Mesendoderm (in vitro differentiated cells): ENCODE measurements at regions not wholly inside any gene's neighbourhood (a gene's known extent, or its start where the extent isn't known, plus 50 kb on each side); places are given as distances from the start of the nearest gene placed in this dataset.

Experiments
- DNase-seq: peaks from one replicate; pipeline ENCODE4 v3.0.0; 2013
- H2AK5ac ChIP-seq: 2 replicates; pipeline ENCODE4 v1.6.1; 2013; ENCODE audit warnings: low read length, inconsistent platforms
- H2BK120ac ChIP-seq: 2 replicates; pipeline ENCODE4 v1.6.1; 2013; ENCODE audit warnings: low read depth, mild to moderate bottlenecking, low read length, moderate library complexity, mixed read lengths
- H2BK15ac ChIP-seq: replicated peaks from 2 replicates; pipeline ENCODE4 v1.6.1; 2013; ENCODE audit warnings: low read depth, mild to moderate bottlenecking, moderate library complexity
- H2BK5ac ChIP-seq: 2 replicates; pipeline ENCODE4 v1.6.1; 2013; ENCODE audit warnings: low read length, inconsistent platforms
- H3K18ac ChIP-seq: 2 replicates; pipeline ENCODE4 v1.6.1; 2013; ENCODE audit warnings: mild to moderate bottlenecking, low read length, mixed read lengths
- H3K23ac ChIP-seq: one replicate; pipeline ENCODE4 v1.6.1; 2013; ENCODE audit warnings: low read length
- H3K27ac ChIP-seq: 2 replicates; pipeline ENCODE4 v1.5.1; 2013; ENCODE audit warnings: low read depth, mild to moderate bottlenecking, inconsistent platforms, low read length, moderate library complexity
- H3K27me3 ChIP-seq: 2 replicates; pipeline ENCODE4 v1.6.1; 2013; ENCODE audit warnings: low read length, control low read depth, mild to moderate bottlenecking, inconsistent platforms; ENCODE audit not compliant: insufficient read depth, poor library complexity
- H3K36me3 ChIP-seq: 2 replicates; pipeline ENCODE4 v1.6.1; 2013; ENCODE audit warnings: low read length, inconsistent platforms; ENCODE audit not compliant: control insufficient read depth, insufficient read depth
- H3K4ac ChIP-seq: one replicate; pipeline ENCODE4 v1.6.1; 2013; ENCODE audit warnings: low read depth, mild to moderate bottlenecking, low read length, moderate library complexity
- H3K4me1 ChIP-seq: 2 replicates; pipeline ENCODE4 v1.6.1; 2013; ENCODE audit warnings: low read depth, low read length, inconsistent platforms; ENCODE audit not compliant: control insufficient read depth
- H3K4me2 ChIP-seq: 2 replicates; pipeline ENCODE4 v1.6.1; 2013; ENCODE audit warnings: low read length
- H3K4me3 ChIP-seq: 2 replicates; pipeline ENCODE4 v1.5.1; 2013; ENCODE audit warnings: mild to moderate bottlenecking, low read length
- H3K56ac ChIP-seq: one replicate; pipeline ENCODE4 v1.6.1; 2013; ENCODE audit warnings: low read length
- H3K79me1 ChIP-seq: 2 replicates; pipeline ENCODE4 v1.6.1; 2013; ENCODE audit warnings: low read length, inconsistent platforms
- H3K79me2 ChIP-seq: 2 replicates; pipeline ENCODE4 v1.6.1; 2013; ENCODE audit warnings: mild to moderate bottlenecking, low read length; ENCODE audit not compliant: control insufficient read depth, insufficient read depth
- H3K9ac ChIP-seq: 2 replicates; pipeline ENCODE4 v1.6.1; 2013; ENCODE audit warnings: low read length, inconsistent platforms
- H4K5ac ChIP-seq: one replicate; pipeline ENCODE4 v1.6.1; 2013; ENCODE audit warnings: low read length
- H4K8ac ChIP-seq: one replicate; pipeline ENCODE4 v1.6.1; 2013; ENCODE audit warnings: low read depth, mild to moderate bottlenecking, control low read depth, low read length, moderate library complexity
- WGBS: extraction: QIAGEN DNeasy Blood & Tissue Kit; methylation state at CpG from one replicate; pipeline ENCODE4 v1.1.7; 2013; ENCODE audit warnings: low lambda C conversion rate, missing lambda C conversion rate; ENCODE audit not compliant: insufficient coverage; ENCODE audit errors: extremely low coverage; 5-methylcytosine and 5-hydroxymethylcytosine counted together

DNA sequence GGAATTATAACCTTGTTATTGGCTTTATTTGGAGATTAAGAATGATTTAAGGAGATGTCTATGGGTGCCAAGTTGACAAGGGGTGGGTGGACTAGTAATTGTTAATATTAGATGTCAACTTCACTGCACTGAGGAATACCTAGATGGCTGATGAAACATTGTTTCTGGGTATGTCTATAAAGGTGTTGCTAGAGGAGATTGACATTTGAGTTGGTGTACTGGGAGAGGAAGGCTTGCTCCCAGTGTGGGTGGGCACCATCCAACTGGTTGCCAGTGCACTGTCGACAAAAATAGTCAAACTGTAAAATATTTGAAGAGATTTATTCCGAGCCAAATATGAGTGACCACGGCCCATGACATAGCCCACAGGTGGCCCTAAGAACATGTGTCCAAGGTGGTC is 378.8 kb downstream of the NDFIP2 start:
- Histone ChIP-seq H3K4me2 (no peak overlapping the region), H3K79me1 (no peaks in the 10 kb centered on the region), H3K4me3 (no peak overlapping the region), H2BK15ac (no peak overlapping the region), H4K5ac (no peak overlapping the region), H3K4ac (peak overlapping the region; percentile 43), H3K23ac (no peak overlapping the region), H3K79me2 (no peaks in the 10 kb centered on the region), H3K56ac (peak overlapping the region; percentile 26), H3K18ac (peak overlapping the region; percentile 97), H2BK120ac (peak overlapping the region; percentile 99), H3K27ac (peak overlapping the region; percentile 69), H4K8ac (peak overlapping the region; percentile 83), H3K4me1 (no peaks in the 10 kb centered on the region), H3K27me3 (no peaks in the 10 kb centered on the region), H2AK5ac (no peak overlapping the region), H3K36me3 (no peaks in the 10 kb centered on the region), H3K9ac (no peak overlapping the region), H2BK5ac (peak overlapping the region; percentile 52)
- DNase-seq: no peak
- no CpG with 5 or more reads among the region's 3 CpGs for WGBS

- Histone ChIP-seq H3K23ac (no peak overlapping the region), H3K79me1 (no peaks in the 10 kb centered on the region), H3K4me1 (peaks cover 3% of the 10 kb centered on the region), H2BK5ac (no peak overlapping the region), H3K79me2 (no peaks in the 10 kb centered on the region), H4K8ac (no peak overlapping the region), H3K56ac (no peak overlapping the region), H3K9ac (no peak overlapping the region), H4K5ac (no peak overlapping the region), H2AK5ac (no peak overlapping the region), H3K4me2 (no peak overlapping the region), H2BK15ac (peak overlapping the region; percentile 74), H3K27me3 (no peaks in the 10 kb centered on the region), H3K36me3 (no peaks in the 10 kb centered on the region), H3K4me3 (no peak overlapping the region), H2BK120ac (no peak overlapping the region), H3K27ac (no peak overlapping the region), H3K18ac (peak overlapping the region; percentile 68), H3K4ac (no peak overlapping the region)
- DNase-seq: peak; percentile 52
- no CpG with 5 or more reads among the region's 1 CpG for WGBS
Measured at GRCh38 chr13:79853251-79853650, 372.3 kb downstream of the NDFIP2 start.

DNA sequence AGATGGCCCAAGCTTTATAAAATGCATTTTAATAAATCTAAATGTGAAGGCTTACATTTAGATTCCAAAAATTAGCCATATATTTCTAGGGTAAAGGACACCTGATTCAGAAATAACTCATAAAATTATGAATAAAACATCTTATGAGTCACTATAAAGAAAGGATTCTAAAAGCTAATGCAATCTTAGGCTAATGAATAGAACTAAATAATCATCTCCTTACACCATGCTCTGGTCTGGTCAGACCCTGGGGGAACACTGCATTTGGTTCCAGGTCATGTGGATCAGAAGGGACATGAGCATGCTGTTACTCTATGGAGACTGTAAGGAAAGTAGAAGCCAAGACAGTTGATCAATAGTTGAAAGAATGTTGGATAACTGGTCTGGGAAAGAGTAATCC is 370.4 kb downstream of the NDFIP2 start:
- no peak overlapping the region for H4K5ac ChIP-seq
- H3K36me3 ChIP-seq: no peaks in the 10 kb centered on the region
- H3K18ac ChIP-seq: no peak overlapping the region
- H2AK5ac ChIP-seq: no peak overlapping the region
- H2BK5ac ChIP-seq: no peak overlapping the region
- no peak overlapping the region for H4K8ac ChIP-seq
- H3K4me3 ChIP-seq: no peak overlapping the region
- no peaks in the 10 kb centered on the region for H3K27me3 ChIP-seq
- no peak overlapping the region for H3K23ac ChIP-seq
- H3K9ac ChIP-seq: no peak overlapping the region
- no peak overlapping the region for H2BK15ac ChIP-seq
- DNase-seq: no peak
- no peaks in the 10 kb centered on the region for H3K79me2 ChIP-seq
- H3K4me1 ChIP-seq: peaks cover 7% of the 10 kb centered on the region
- H3K4ac ChIP-seq: no peak overlapping the region
- H2BK120ac ChIP-seq: no peak overlapping the region
- H3K27ac ChIP-seq: no peak overlapping the region
- H3K4me2 ChIP-seq: no peak overlapping the region
- H3K79me1 ChIP-seq: no peaks in the 10 kb centered on the region
- no peak overlapping the region for H3K56ac ChIP-seq

DNA sequence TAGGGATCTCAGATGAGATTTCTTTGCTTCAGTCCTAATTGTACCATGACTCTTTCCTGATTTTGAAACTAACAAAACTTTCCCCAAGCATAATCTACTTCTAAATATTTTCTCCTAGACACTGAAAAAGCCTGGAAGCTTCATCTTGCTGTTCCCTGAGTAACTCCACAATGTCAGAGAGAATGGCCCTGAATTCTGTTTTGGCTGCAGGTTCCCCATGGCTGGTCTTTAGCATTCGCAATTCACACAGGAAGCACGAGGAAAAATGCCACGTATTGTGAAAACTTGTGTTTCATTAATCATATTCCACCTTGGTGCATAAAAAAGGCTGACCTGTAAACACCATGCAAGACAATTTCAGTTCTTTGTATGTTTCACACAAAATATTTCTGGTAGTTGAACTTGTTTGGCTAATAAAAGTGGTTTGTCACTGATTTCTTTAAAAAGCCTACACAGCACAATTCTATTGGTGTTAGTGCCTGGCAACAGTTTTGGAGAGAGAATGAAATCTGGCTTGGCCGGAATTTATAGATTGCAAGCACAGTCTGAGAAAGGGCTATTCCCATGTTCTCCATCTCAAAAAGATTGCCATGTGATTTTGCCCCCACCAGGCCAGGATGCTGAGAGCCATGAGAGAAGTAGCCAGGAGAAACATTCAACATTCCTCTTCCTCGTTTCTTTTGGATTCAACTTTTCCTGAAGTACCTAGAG is 367.1 kb downstream of the NDFIP2 start:
- no peak overlapping the region for H3K18ac ChIP-seq
- H3K4me3 ChIP-seq: no peak overlapping the region
- H3K56ac ChIP-seq: peak overlapping the region; percentile 42
- H3K4me2 ChIP-seq: no peak overlapping the region
- H3K23ac ChIP-seq: no peak overlapping the region
- no peak overlapping the region for H3K9ac ChIP-seq
- no peak overlapping the region for H4K8ac ChIP-seq
- peak overlapping the region; percentile 78 for H2BK15ac ChIP-seq
- H3K36me3 ChIP-seq: no peaks in the 10 kb centered on the region
- H2AK5ac ChIP-seq: no peak overlapping the region
- H2BK5ac ChIP-seq: no peak overlapping the region
- H3K79me2 ChIP-seq: no peaks in the 10 kb centered on the region
- no peak for DNase-seq
- H4K5ac ChIP-seq: no peak overlapping the region
- no peaks in the 10 kb centered on the region for H3K79me1 ChIP-seq
- H3K27me3 ChIP-seq: no peaks in the 10 kb centered on the region
- no peak overlapping the region for H2BK120ac ChIP-seq
- peaks cover 7% of the 10 kb centered on the region for H3K4me1 ChIP-seq
- H3K27ac ChIP-seq: no peak overlapping the region
- H3K4ac ChIP-seq: no peak overlapping the region
- no CpG with 5 or more reads among the region's 5 CpGs for WGBS

DNA sequence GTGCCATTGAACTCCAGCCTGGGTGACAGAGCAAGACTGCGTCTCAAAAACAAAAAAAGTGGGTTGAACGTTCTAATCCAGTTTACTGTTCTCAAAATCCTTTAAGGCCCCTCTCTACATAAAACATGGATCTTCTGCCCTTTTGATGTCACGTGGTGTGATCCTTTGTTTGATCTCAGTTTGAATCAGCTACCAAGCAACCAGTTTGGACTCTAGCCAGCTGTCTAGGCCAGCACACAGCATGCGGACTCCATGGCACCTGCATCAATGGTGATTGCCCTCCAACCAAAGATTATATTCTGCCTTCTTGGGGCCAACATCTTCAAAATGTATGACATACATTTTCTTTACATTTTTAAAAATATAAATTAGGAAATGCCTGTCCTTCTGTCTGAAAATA is 365.4 kb downstream of the NDFIP2 start:
- Histone ChIP-seq H2BK15ac (peak overlapping the region; percentile 92), H3K4me1 (peaks cover 7% of the 10 kb centered on the region), H2AK5ac (no peak overlapping the region), H3K4ac (no peak overlapping the region), H3K4me2 (no peak overlapping the region), H2BK120ac (no peak overlapping the region), H3K27ac (no peak overlapping the region), H3K27me3 (no peaks in the 10 kb centered on the region), H2BK5ac (no peak overlapping the region), H4K5ac (no peak overlapping the region), H3K56ac (no peak overlapping the region), H3K18ac (peak overlapping the region; percentile 41), H3K9ac (no peak overlapping the region), H3K23ac (no peak overlapping the region), H3K79me1 (no peaks in the 10 kb centered on the region), H3K4me3 (no peak overlapping the region), H3K36me3 (no peaks in the 10 kb centered on the region), H4K8ac (no peak overlapping the region), H3K79me2 (no peaks in the 10 kb centered on the region)
- no peak for DNase-seq
- no CpG with 5 or more reads among the region's 4 CpGs for WGBS
